Mesendoderm (in vitro differentiated cells): ENCODE measurements at regions not wholly inside any gene's neighbourhood (a gene's known extent, or its start where the extent isn't known, plus 50 kb on each side); places are given as distances from the start of the nearest gene placed in this dataset.
A peak's percentile ranks its signal among the peaks of the same experiment; 100 is the strongest.

ENCODE experiments used
- DNase-seq: peaks from one replicate; pipeline ENCODE4 v3.0.0; 2013
- H2AK5ac ChIP-seq: 2 replicates; pipeline ENCODE4 v1.6.1; 2013; ENCODE audit warnings: low read length, inconsistent platforms
- H2BK120ac ChIP-seq: 2 replicates; pipeline ENCODE4 v1.6.1; 2013; ENCODE audit warnings: low read depth, mild to moderate bottlenecking, low read length, moderate library complexity, mixed read lengths
- H2BK15ac ChIP-seq: replicated peaks from 2 replicates; pipeline ENCODE4 v1.6.1; 2013; ENCODE audit warnings: low read depth, mild to moderate bottlenecking, moderate library complexity
- H2BK5ac ChIP-seq: 2 replicates; pipeline ENCODE4 v1.6.1; 2013; ENCODE audit warnings: low read length, inconsistent platforms
- H3K18ac ChIP-seq: 2 replicates; pipeline ENCODE4 v1.6.1; 2013; ENCODE audit warnings: mild to moderate bottlenecking, low read length, mixed read lengths
- H3K23ac ChIP-seq: one replicate; pipeline ENCODE4 v1.6.1; 2013; ENCODE audit warnings: low read length
- H3K27ac ChIP-seq: 2 replicates; pipeline ENCODE4 v1.5.1; 2013; ENCODE audit warnings: low read depth, mild to moderate bottlenecking, inconsistent platforms, low read length, moderate library complexity
- H3K27me3 ChIP-seq: 2 replicates; pipeline ENCODE4 v1.6.1; 2013; ENCODE audit warnings: low read length, control low read depth, mild to moderate bottlenecking, inconsistent platforms; ENCODE audit not compliant: insufficient read depth, poor library complexity
- H3K36me3 ChIP-seq: 2 replicates; pipeline ENCODE4 v1.6.1; 2013; ENCODE audit warnings: low read length, inconsistent platforms; ENCODE audit not compliant: control insufficient read depth, insufficient read depth
- H3K4ac ChIP-seq: one replicate; pipeline ENCODE4 v1.6.1; 2013; ENCODE audit warnings: low read depth, mild to moderate bottlenecking, low read length, moderate library complexity
- H3K4me1 ChIP-seq: 2 replicates; pipeline ENCODE4 v1.6.1; 2013; ENCODE audit warnings: low read depth, low read length, inconsistent platforms; ENCODE audit not compliant: control insufficient read depth
- H3K4me2 ChIP-seq: 2 replicates; pipeline ENCODE4 v1.6.1; 2013; ENCODE audit warnings: low read length
- H3K4me3 ChIP-seq: 2 replicates; pipeline ENCODE4 v1.5.1; 2013; ENCODE audit warnings: mild to moderate bottlenecking, low read length
- H3K56ac ChIP-seq: one replicate; pipeline ENCODE4 v1.6.1; 2013; ENCODE audit warnings: low read length
- H3K79me1 ChIP-seq: 2 replicates; pipeline ENCODE4 v1.6.1; 2013; ENCODE audit warnings: low read length, inconsistent platforms
- H3K79me2 ChIP-seq: 2 replicates; pipeline ENCODE4 v1.6.1; 2013; ENCODE audit warnings: mild to moderate bottlenecking, low read length; ENCODE audit not compliant: control insufficient read depth, insufficient read depth
- H3K9ac ChIP-seq: 2 replicates; pipeline ENCODE4 v1.6.1; 2013; ENCODE audit warnings: low read length, inconsistent platforms
- H4K5ac ChIP-seq: one replicate; pipeline ENCODE4 v1.6.1; 2013; ENCODE audit warnings: low read length
- H4K8ac ChIP-seq: one replicate; pipeline ENCODE4 v1.6.1; 2013; ENCODE audit warnings: low read depth, mild to moderate bottlenecking, control low read depth, low read length, moderate library complexity
- WGBS: extraction: QIAGEN DNeasy Blood & Tissue Kit; methylation state at CpG from one replicate; pipeline ENCODE4 v1.1.7; 2013; ENCODE audit warnings: low lambda C conversion rate, missing lambda C conversion rate; ENCODE audit not compliant: insufficient coverage; ENCODE audit errors: extremely low coverage; 5-methylcytosine and 5-hydroxymethylcytosine counted together

DNA sequence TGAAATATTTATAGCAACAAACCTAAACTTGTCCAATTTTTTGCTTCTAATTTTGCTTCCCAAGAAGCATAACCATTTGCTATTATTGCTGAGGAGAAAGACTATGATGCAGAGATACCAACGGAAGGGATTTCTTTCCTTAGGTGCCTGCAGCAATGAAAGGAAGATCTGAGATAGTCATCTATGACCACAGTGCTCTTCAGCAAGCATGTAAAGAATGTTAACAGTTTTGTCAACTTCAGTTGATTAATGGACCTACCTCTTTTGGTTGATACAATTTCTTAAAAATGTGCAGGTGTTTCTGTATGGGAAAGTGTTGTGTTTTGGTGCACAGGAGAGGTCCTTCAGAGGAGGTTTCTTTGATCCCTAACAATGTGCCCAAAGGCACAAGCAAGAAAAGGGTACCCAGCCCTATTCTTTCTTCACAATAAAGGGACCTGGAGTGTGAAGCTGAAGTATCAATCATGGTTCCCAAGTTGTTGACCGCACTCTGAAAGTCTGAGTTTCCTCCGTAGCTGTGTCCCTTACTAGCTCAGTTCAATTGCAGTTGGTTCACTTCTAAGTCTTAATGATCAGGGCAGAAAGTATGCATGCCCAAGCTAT lies 307.7 kb upstream of the KCNH8 start:
- H2BK5ac ChIP-seq, result no peak overlapping the region
- H2BK15ac ChIP-seq, result no peak overlapping the region
- no peaks in the 10 kb centered on the region for H3K79me2 ChIP-seq
- no peak overlapping the region for H3K23ac ChIP-seq
- H4K8ac ChIP-seq, result no peak overlapping the region
- WGBS, result no CpG with 5 or more reads among the region's 3 CpGs
- no peak overlapping the region for H3K18ac ChIP-seq
- peak; percentile 57 for DNase-seq
- no peak overlapping the region for H3K27ac ChIP-seq
- H3K27me3 ChIP-seq, result no peaks in the 10 kb centered on the region
- no peak overlapping the region for H2AK5ac ChIP-seq
- no peak overlapping the region for H3K4me3 ChIP-seq
- H2BK120ac ChIP-seq, result no peak overlapping the region
- no peaks in the 10 kb centered on the region for H3K79me1 ChIP-seq
- H3K9ac ChIP-seq, result no peak overlapping the region
- H3K4ac ChIP-seq, result no peak overlapping the region
- H3K56ac ChIP-seq, result no peak overlapping the region
- peaks cover 6% of the 10 kb centered on the region for H3K4me1 ChIP-seq
- H4K5ac ChIP-seq, result no peak overlapping the region
- H3K36me3 ChIP-seq, result no peaks in the 10 kb centered on the region
- H3K4me2 ChIP-seq, result no peak overlapping the region

DNA sequence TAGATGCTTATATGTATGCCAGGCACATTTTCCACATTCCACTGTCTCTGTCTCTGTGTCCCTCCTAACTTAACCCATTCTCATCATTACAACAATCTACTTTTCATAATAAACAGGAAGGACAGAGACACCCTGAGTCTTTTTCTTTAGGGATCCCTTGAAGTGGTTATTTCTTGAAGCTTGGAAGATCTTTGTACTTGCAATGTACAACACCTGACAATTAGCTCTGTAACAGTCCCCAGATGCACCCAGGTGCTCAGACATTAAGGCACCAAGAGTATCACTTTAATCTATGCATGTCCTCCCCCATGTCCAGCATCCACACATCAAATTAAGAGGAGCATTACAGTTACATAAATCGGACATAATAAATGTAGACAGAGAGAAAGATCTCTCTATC lies 309.6 kb upstream of the KCNH8 start:
- no peaks in the 10 kb centered on the region for H3K79me2 ChIP-seq
- H3K4me3 ChIP-seq, result no peak overlapping the region
- H3K56ac ChIP-seq, result no peak overlapping the region
- H3K4me1 ChIP-seq, result peaks cover 6% of the 10 kb centered on the region
- H2BK5ac ChIP-seq, result no peak overlapping the region
- no peaks in the 10 kb centered on the region for H3K79me1 ChIP-seq
- H3K23ac ChIP-seq, result no peak overlapping the region
- H4K8ac ChIP-seq, result no peak overlapping the region
- H2BK120ac ChIP-seq, result no peak overlapping the region
- H3K18ac ChIP-seq, result no peak overlapping the region
- no peak overlapping the region for H3K9ac ChIP-seq
- H3K36me3 ChIP-seq, result no peaks in the 10 kb centered on the region
- H2AK5ac ChIP-seq, result no peak overlapping the region
- H3K27ac ChIP-seq, result no peak overlapping the region
- no peak for DNase-seq
- H3K4me2 ChIP-seq, result no peak overlapping the region
- H4K5ac ChIP-seq, result no peak overlapping the region
- no CpG with 5 or more reads among the region's 1 CpG for WGBS
- H3K4ac ChIP-seq, result no peak overlapping the region
- H3K27me3 ChIP-seq, result no peaks in the 10 kb centered on the region
- H2BK15ac ChIP-seq, result no peak overlapping the region

DNA sequence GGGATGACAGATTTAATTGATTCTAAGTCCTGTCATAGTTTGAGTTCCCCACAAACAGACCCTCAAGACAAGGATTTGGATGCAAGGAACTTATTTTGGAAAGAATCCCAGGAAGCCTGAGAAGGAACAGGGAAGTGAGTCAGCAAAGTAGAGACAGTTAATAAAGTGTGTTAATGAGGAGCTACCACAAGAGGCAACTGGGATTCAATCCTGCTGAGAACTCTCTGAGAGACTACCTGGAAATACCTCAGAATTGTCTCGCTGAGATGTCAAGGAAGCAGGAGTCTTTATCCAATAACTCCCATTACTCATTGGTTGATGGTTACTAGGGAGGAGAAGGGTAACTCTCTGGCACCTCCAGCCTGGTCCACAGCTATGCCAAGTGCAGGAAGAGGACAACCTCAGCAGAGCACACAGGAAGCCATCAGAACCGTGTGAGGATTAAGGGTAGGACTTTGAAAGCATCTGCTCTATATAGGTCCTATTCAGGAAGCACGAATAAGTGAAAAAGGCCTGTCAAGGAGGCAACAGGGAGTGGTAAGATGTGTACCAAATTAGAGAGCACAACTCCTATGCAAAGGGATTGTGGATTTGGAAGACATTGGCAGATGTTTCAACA lies 311.1 kb upstream of the KCNH8 start:
- Histone ChIP-seq H2BK15ac (no peak overlapping the region), H3K4me1 (peaks cover 6% of the 10 kb centered on the region), H3K9ac (no peak overlapping the region), H3K79me1 (no peaks in the 10 kb centered on the region), H3K56ac (no peak overlapping the region), H3K79me2 (no peaks in the 10 kb centered on the region), H3K27me3 (no peaks in the 10 kb centered on the region), H4K8ac (no peak overlapping the region), H3K18ac (peak overlapping the region; percentile 62), H3K4me2 (no peak overlapping the region), H3K36me3 (no peaks in the 10 kb centered on the region), H2BK5ac (no peak overlapping the region), H3K27ac (no peak overlapping the region), H3K4ac (no peak overlapping the region), H2AK5ac (no peak overlapping the region), H3K4me3 (no peak overlapping the region), H2BK120ac (no peak overlapping the region), H4K5ac (no peak overlapping the region), H3K23ac (no peak overlapping the region)
- no CpG with 5 or more reads among the region's 3 CpGs for WGBS
- peak; percentile 82 for DNase-seq

GRCh38 chr3:18835021-18835420 lies 313.3 kb upstream of the KCNH8 start:
- no peak for DNase-seq
- no peak overlapping the region for H2BK120ac ChIP-seq
- H3K4ac ChIP-seq, result no peak overlapping the region
- no peaks in the 10 kb centered on the region for H3K36me3 ChIP-seq
- no CpG with 5 or more reads among the region's 4 CpGs for WGBS
- no peaks in the 10 kb centered on the region for H3K27me3 ChIP-seq
- H3K79me1 ChIP-seq, result no peaks in the 10 kb centered on the region
- H3K18ac ChIP-seq, result no peak overlapping the region
- no peak overlapping the region for H3K23ac ChIP-seq
- no peak overlapping the region for H3K4me3 ChIP-seq
- no peak overlapping the region for H3K56ac ChIP-seq
- no peak overlapping the region for H4K8ac ChIP-seq
- no peak overlapping the region for H3K4me2 ChIP-seq
- no peak overlapping the region for H3K27ac ChIP-seq
- no peak overlapping the region for H2BK5ac ChIP-seq
- H3K4me1 ChIP-seq, result peaks cover 6% of the 10 kb centered on the region
- no peak overlapping the region for H2AK5ac ChIP-seq
- H3K79me2 ChIP-seq, result no peaks in the 10 kb centered on the region
- no peak overlapping the region for H3K9ac ChIP-seq
- H2BK15ac ChIP-seq, result no peak overlapping the region
- H4K5ac ChIP-seq, result no peak overlapping the region

- WGBS, result no CpG with 5 or more reads among the region's 5 CpGs
Observed at GRCh38 chr3:18830087-18830486, 318.2 kb upstream of the KCNH8 start.

GRCh38 chr3:18828637-18829036 lies 319.7 kb upstream of the KCNH8 start:
- Histone ChIP-seq H3K79me1 (no peaks in the 10 kb centered on the region), H4K8ac (no peak overlapping the region), H3K18ac (no peak overlapping the region), H3K79me2 (no peaks in the 10 kb centered on the region), H3K56ac (no peak overlapping the region), H3K36me3 (no peaks in the 10 kb centered on the region), H3K27me3 (no peaks in the 10 kb centered on the region), H3K4me3 (no peak overlapping the region), H3K23ac (no peak overlapping the region), H4K5ac (no peak overlapping the region), H2BK15ac (no peak overlapping the region), H3K27ac (no peak overlapping the region), H2AK5ac (no peak overlapping the region), H3K4ac (no peak overlapping the region), H2BK5ac (no peak overlapping the region), H3K9ac (no peak overlapping the region), H2BK120ac (no peak overlapping the region), H3K4me2 (no peak overlapping the region), H3K4me1 (no peaks in the 10 kb centered on the region)
- no CpG with 5 or more reads among the region's 2 CpGs for WGBS
- no peak for DNase-seq

More at GRCh38 chr3:18830087-18830486, 318.2 kb upstream of the KCNH8 start:
- H3K9ac ChIP-seq, result no peak overlapping the region
- H3K4me3 ChIP-seq, result no peak overlapping the region
- H3K4ac ChIP-seq, result no peak overlapping the region
- no peak overlapping the region for H4K8ac ChIP-seq
- H3K56ac ChIP-seq, result no peak overlapping the region
- no peak overlapping the region for H3K4me2 ChIP-seq
- H3K79me1 ChIP-seq, result no peaks in the 10 kb centered on the region
- H3K4me1 ChIP-seq, result no peaks in the 10 kb centered on the region
- H3K27ac ChIP-seq, result no peak overlapping the region
- no peaks in the 10 kb centered on the region for H3K36me3 ChIP-seq
- H3K79me2 ChIP-seq, result no peaks in the 10 kb centered on the region
- no peak overlapping the region for H3K18ac ChIP-seq
- no peak overlapping the region for H3K23ac ChIP-seq
- no peak for DNase-seq
- no peak overlapping the region for H2BK120ac ChIP-seq
- no peak overlapping the region for H4K5ac ChIP-seq
- H2BK5ac ChIP-seq, result no peak overlapping the region
- no peak overlapping the region for H2BK15ac ChIP-seq
- no peak overlapping the region for H2AK5ac ChIP-seq
- no peaks in the 10 kb centered on the region for H3K27me3 ChIP-seq
